ENCODE measurements at regions not wholly inside any gene's neighbourhood (a gene's known extent, or its start where the extent isn't known, plus 50 kb on each side); places are given as distances from the start of the nearest gene placed in this dataset.

GRCh38 chr13:63909726-63910375, 2494.2 kb upstream of the PCDH20 start:
- no peak for DNase-seq (ENCODE audit: extremely low read depth, low read depth)
- no peak for TF ChIP-seq CTCF (IDR thresholded peaks at IDR 0.05; ENCODE audit: low read depth, low read length)

- no peak for DNase-seq (ENCODE audit: extremely low read depth, low read depth)
- TF ChIP-seq CTCF (IDR thresholded peaks at IDR 0.05; ENCODE audit: low read depth, low read length), result no peak
Observed at GRCh38 chr13:63902141-63902540, 2486.5 kb upstream of the PCDH20 start.

- DNase-seq (ENCODE audit: extremely low read depth, low read depth), result no peak
- TF ChIP-seq CTCF (IDR thresholded peaks at IDR 0.05; ENCODE audit: low read depth, low read length), result no peak
Observed at GRCh38 chr13:63901630-63902029, 2486.0 kb upstream of the PCDH20 start.

GRCh38 chr13:63900406-63900805, 2484.8 kb upstream of the PCDH20 start:
- no peak for DNase-seq (ENCODE audit: extremely low read depth, low read depth)
- TF ChIP-seq CTCF (IDR thresholded peaks at IDR 0.05; ENCODE audit: low read depth, low read length), result no peak

GRCh38 chr13:63896321-63896720, 2480.7 kb upstream of the PCDH20 start:
- no peak for TF ChIP-seq CTCF (IDR thresholded peaks at IDR 0.05; ENCODE audit: low read depth, low read length)
- DNase-seq (ENCODE audit: extremely low read depth, low read depth), result no peak

GRCh38 chr13:63882052-63882451, 2466.4 kb upstream of the PCDH20 start:
- no peak for TF ChIP-seq CTCF (IDR thresholded peaks at IDR 0.05; ENCODE audit: low read depth, low read length)
- DNase-seq (ENCODE audit: extremely low read depth, low read depth), result no peak

- no peak for DNase-seq (ENCODE audit: extremely low read depth, low read depth)
- no peak for TF ChIP-seq CTCF (IDR thresholded peaks at IDR 0.05; ENCODE audit: low read depth, low read length)
Observed at GRCh38 chr13:63880705-63881104, 2465.1 kb upstream of the PCDH20 start.

Data from AG09319 (cell line).